ENCODE measurements at regions not wholly inside any gene's neighbourhood (a gene's known extent, or its start where the extent isn't known, plus 50 kb on each side); places are given as distances from the start of the nearest gene placed in this dataset.

DNA sequence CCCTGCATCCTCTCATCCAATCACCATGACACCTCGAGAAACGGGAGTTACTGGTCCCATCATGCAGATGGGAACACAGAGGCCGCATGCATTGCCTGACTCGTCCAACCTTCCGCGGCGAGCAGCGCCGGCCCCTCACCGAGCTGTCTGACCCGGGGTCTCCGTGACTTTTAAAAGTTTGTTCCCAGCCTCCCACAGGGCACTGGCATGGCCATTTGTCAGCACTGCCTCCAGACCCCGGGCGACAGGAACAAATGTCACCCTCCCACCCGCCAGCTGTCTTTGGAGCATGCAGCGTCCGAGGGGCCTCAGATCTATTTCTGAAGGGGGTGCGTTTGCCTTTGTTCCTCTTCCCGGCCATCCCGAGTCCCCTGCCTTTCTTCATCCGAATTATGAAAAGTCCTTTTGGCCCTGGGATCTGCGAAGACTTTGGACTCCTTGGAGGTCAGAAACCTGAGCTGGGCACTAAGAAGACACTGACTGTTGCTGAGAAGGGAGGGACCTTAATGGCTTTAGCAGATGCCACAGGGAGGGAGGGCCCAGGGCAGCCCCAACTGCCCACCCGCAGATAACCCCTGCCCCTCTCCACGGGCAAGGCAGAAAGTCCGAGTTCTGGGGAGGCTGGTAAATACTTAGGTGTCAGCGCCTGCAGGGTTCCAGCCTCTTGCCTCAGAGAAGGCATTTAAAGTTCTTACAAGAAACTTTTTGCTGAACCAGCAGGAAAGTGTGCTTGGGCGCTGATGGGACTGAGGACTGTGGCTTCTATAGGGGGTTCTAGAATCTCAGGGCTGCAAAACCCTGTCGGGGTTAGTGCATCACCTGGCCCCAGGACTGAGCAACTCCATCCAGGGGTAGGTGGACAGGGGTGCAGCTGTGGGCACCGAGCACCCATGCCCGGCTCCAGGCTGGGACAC, 348.1 kb downstream of the FOXL1 start:
- DNase-seq (ENCODE audit: low read depth in 1 of 2, low spot score in 1 of 2) = no peak

DNA sequence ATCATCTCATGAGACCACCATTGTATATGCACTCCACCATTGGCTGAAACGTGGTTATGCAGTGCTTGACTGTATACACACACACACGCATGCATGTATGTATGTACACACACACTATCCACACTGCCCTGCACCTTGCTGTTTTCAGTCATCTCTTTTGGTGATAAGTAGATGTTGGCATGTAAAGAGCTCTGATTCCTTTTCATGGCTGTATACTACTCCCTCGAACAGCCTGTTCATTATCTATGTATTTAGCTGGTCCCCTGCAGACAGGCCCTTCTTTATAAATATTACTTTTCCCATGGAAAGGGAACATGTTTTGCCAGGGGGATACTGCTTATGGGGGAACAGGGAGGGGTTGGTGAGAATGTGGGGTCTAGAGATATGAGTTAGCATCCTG, 349.4 kb downstream of the FOXL1 start:
- no peak for DNase-seq (ENCODE audit: low read depth in 1 of 2, low spot score in 1 of 2)

DNA sequence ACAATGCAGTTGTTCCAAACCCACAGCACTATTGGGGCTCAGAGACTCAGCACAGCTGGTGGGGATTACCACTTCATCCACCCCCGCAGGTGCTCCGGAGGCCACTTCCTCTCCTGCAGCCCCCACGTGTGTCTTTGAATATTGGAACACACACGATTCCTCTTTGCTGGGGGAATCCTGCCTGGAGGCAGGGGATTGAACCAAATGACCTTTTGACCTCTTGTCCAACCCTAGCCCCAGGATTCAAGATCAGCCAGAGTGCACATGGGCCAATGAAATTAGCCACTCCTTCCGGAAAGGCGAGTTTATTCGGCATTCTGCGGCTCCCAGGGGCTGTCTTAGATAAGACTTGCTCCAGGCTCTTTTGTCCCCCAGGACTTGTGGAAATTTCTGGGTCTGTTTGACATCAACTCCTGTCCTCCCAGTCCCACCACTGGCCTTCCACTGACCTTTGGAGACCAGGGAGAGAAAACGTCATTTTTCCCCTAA, 350.2 kb downstream of the FOXL1 start:
- no peak for DNase-seq (ENCODE audit: low read depth in 1 of 2, low spot score in 1 of 2)

DNA sequence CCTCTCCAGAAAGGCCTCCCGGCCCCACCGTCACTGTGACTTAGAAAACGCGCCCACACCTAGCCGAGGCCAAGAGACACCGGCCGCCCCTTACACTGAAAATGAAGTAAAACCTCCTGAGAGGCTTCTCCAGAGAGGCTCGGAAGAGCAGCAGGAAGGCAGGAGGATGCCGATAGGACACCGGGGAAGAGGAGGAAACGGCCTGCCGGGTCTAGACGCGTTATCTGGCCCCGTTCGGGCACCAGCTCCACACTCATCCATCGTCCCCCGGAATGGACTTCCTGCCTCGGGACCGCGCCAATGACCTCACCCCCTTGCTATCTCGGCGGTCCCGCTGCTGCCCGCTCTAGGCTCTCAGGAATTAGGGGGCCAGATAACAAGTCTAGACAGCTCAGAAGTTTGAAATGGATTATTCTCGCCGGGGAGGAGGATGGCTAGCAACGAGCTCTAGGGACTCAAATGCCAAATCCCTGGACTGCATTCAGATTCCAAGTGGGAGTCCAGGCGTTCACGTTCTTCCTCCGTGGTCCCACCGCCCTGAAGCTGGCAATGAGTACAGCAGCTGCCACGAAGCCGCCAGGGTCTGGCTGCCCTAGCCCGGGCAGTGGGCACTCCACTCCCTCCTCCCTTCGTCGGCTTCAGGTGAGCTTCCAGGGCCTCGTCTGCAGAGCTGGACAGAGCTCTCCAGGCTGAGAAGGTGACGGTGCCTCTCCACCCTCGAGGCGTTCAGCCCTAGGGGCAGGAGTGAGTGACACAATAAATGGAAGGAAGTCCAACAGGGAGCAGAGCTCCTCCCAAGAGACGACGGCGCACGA, 350.9 kb downstream of the FOXL1 start:
- DNase-seq (ENCODE audit: low read depth in 1 of 2, low spot score in 1 of 2) = no peak

DNA sequence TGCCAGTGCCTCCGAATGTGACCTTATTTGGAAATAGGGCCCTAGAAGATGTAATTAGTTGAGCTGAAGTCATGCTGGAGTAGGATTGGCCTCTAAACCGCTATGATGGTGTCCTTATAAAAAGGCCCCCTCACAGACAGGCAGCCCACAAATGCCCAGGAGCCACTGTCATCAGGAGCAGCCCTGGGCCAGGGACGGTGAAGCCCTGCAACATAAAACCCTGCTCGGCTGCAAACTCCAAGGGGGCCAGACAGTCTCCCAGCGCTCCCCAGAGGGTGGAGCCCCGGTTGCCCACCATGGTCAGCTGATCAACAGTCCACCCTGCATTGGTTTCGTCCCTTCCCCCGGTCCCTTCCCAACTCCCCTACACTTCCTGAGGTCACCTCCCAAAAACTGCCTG, 351.7 kb downstream of the FOXL1 start:
- no peak for DNase-seq (ENCODE audit: low read depth in 1 of 2, low spot score in 1 of 2)

DNA sequence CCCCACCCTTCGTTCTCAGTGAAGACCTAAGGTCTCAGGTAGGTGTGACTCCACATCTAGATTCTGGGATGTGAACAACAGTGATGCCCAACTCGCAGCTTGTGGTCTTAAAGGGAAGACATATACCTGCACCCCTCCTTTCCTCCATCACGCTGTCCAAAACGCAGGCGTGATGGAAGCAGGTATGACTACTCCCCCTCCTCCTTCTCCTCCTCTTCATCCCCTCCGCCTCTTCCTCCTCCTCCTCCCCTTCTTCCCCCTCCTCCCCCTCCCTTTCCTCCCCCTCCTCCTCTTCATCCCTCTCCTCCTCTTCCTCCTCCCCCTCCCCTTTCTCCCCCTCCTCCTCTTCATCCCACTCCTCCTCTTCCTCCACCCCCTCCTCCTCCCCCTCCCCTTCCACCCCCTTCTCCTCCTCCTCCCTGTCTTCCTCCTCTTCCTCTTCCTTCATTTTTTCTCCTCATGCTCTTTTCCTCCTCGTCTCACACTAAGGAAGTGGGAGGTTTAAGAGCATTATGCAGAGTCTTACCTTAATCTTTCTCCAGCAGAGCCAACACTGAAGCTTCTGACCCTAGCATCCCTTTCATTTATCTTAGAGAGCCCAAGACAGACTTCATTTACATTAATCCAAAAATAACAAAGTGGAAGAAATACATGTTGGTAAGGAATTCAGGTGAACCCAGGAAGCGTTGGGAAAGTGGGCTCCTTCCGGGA, 352.5 kb downstream of the FOXL1 start:
- no peak for DNase-seq (ENCODE audit: low read depth in 1 of 2, low spot score in 1 of 2)

DNA sequence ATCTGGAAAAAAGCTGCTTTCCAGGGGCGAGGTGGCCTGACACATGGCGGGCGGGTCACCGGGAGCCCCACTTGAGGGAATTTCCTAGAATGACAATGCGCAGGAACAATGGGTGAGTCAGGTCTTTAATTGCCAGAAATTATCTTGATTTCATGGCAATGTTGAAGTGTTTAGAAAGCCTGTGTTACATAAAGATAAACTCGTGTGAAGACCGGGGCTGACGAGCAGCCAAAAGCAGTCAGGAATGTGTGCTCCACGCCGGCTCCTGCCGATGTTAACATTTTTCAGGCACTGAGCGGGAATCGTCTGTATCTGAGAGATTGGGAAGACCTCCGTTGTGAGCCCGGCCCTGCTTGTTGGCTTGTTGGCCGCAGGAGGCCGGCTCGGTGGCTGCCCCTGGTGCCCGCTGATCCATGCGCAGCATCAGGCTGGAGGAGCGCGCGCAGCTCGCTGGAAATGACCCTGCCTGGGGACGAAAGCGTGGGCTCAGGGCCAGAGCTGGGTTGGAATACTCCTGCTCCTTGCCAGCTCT, 353.1 kb downstream of the FOXL1 start:
- no peak for DNase-seq (ENCODE audit: low read depth in 1 of 2, low spot score in 1 of 2)

DNA sequence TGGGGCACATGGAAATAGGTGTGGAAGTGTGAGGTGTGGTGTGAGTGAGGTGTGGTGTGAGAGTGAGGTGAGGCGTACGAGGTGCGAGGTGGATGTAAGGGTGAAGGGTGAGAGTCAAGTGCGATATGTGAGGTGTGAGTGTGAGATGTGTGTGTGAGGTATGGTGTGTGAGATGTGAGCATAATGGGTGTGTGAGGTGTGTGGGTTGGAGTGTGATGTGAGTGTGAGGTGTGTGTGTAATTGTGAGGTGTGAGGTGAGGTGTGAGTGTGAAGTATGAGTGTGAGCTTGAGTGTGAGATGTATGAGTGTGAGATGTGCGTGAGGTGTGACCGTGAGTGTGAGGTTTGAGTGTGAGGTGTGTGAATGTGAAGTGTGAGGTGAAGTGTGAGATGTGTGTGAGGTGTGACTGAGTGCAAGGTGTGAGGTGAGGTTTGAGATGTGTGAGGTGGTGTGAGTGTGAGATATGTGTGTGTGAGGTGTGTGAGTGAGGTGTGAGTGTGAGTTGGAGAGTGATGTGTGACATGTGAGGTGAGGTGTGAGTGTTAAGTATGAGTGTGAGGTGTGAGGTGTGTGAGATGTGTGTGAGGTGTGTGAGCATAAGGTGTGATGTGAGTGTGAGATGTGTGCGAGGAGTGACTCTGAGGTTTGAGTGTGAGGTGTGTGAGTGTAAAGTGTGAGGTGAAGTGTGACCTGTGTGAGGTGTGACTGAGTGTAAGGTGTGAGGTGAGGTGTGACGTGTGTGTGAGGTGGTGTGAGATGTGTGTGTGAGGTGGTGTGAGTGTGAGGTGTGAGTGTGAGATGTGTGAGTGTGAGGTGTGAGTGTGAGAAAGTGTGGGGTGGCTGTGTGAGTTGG, 354.0 kb downstream of the FOXL1 start:
- no peak for DNase-seq (ENCODE audit: low read depth in 1 of 2, low spot score in 1 of 2)

DNA sequence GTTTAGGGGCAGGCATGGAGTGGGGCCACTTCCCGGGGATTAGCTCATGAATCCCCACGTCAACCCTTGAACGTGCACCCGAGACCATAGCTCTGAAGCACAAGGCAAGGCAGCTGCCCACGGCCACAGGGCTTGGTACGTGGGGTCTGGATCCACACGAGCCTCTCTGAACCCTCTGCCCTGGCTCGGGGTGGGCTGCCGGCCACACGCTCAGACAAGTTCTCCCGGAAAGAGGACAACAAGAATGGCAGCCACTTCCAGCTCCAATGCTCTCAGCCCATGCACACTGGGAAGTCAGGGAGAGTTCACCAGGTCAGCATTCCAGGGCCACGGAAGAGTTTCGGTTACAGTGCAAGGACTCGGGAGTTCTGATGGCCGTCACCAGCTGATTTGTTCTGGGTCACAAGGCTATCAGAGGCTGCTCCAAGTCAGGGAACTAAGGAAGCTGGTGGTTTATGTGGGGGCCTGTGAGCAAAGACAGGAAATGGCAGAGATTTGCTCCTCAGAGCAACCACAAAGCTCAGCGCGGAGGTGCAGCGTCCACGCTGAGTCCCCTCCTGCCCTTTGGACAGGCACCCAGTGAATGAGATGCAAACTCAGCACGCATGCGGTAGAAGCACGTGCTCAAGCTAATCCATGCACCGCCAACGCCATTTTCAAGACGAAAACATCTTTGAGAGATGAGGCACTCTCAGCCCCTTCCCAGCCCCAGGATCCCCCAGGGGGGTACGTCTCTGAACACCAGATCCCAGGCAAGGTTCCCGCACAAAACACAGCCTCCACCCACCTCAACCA, 356.4 kb downstream of the FOXL1 start:
- DNase-seq (ENCODE audit: low read depth in 1 of 2, low spot score in 1 of 2) = no peak

DNA sequence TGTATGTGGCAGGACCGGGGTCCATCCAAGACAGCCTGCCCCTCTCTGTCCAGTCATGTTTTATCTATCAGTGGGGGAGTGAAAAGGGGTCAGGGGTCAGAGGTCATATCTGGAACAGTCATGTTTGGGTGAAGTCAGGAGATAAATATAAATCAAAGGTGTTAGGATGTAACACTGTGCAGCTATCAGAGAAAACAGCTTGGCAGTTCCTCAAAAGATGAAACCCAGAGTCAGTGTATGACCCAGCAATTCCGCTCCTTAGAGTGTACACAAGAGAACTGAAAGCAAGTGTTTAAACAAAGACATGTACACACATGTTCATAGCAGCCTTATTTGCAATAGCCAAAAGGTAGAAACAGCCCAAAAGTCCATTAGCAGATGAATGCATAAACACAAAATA, 361.3 kb downstream of the FOXL1 start:
- no peak for DNase-seq (ENCODE audit: low read depth in 1 of 2, low spot score in 1 of 2)

DNA sequence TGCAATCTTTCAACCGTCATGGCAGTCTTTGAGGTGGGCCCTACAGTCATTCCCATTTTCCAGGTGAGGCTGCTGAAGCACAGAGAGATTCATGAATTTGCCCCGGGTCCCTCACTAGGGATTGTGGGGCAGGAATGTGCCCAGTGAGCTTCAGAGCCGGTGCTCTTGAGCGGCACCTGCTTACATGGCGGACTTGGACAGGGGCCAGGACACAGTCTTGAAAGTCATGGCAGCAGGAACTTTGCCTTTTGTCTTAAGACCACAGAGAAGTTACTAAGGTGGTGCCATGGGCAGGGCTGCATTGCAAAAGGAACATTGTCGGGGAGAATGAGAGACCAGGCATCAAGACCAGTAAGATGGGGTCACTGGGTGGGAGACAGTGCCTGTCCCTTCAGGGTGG, 363.4 kb downstream of the FOXL1 start:
- DNase-seq (ENCODE audit: low read depth in 1 of 2, low spot score in 1 of 2) = no peak

DNA sequence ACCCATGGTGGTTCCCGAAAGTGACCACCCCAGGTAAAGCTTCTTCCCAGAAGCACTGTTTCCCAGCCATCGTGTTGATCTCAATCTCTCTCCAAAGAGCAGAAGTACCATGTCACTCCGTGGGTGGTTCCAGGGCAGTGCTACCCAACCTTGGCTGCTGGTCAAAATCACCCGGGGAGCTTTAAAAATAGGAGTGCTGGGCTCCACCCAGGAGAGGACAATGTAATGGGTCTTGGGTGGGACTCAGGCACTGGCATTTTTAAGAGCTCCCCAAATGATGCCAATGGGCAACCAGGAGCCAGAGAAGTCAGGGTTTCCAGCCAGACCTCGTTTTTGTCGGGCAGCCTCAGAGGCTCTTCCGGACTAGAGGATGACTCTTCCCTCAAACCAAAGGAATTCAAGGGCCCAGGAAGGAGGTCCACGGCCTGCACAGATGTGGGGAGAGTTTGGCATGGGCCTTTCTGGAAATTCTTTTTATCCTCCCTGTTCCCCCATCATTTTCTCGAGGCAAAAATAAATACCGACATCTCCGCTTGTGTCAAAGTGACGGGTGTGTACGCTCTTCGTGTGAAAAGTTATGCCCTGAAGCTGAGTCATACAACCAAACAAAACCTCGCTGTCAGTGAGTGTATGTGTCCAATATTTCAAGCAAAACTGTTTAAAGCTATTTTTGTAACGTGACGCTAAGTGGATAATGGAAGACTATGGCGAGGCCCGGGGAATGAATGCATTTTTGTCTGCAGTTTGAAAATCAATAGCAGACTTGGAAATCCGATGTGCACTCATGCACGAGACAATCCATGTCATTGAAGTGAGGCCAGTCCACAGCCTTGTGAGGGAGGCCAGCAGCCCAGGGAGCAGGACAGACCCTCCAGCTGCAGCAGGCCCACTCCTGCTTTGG, 364.1 kb downstream of the FOXL1 start:
- DNase-seq (ENCODE audit: low read depth in 1 of 2, low spot score in 1 of 2) = no peak

DNA sequence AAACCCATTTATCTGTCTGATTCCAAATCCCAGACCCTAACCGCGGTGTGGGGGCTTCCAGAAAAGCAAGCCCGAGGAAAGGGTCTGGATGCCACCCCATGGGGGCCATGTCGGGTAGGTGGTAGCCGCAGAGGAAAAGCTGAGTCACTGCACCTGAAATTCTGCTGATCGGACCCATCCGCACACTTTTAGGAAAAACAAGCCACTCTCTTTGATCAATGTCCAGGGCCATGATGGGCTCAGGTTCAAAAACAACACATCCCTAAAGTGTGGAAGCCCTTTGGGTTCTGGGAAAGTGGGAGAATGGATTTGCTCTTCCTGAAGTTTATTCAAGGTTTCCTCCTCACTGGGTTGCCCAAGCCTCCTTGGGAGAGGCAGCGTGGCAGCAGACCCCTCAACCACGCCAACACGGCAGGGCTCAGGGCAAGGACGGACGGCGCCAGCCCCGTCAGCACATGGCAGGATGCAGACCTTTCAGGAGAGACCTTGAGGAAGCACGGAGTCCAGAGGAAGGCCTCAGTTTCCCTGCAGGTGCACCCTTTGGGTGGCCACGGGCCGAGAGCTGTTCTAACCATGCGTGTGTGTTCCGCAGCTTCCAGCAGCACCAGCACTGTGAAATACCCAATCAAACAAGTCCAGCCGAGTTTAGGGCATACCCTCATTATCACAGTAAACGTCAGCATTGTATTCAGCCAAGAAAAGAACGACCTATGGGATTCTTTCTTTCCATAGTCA, 367.0 kb downstream of the FOXL1 start:
- no peak for DNase-seq (ENCODE audit: low read depth in 1 of 2, low spot score in 1 of 2)

DNA sequence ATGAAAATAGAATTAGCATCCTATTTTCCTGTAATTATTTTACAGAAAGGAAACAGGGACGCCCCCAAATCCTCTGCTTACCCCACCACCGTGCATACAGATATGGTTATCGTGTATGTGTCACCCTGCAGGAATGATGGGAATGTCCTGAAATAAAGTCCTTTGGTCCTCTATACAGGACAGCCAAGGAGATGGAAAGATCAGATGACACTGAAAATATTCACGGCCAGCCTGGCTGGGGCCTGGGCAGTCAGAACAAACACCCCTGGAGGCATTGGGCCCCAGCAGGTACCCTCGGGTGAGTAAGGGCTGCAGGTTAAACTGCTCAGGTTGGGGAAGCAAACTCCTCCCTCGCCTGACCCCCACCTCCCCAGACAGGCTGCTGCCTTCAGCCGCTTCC, 368.0 kb downstream of the FOXL1 start:
- DNase-seq (ENCODE audit: low read depth in 1 of 2, low spot score in 1 of 2) = no peak

DNA sequence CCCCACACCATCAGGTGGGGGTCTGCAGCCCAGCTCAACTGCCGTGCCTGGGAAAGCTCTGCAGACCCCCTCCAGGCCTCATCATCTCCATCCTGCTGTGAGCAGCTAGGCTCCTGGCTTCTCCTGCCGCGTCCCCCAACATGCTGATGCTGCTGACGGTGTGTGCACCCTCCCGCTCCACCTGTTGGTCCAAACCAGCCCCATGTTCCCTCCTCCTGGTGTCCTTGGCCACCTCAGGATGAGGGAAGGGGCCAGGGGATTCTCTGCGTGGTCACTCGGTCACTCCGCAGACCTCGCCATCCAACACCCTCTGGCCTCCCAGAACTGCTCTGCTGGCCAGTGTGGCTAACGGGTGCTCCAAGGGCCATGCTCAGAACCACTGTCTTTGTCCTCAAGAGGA, 368.6 kb downstream of the FOXL1 start:
- no peak for DNase-seq (ENCODE audit: low read depth in 1 of 2, low spot score in 1 of 2)

DNA sequence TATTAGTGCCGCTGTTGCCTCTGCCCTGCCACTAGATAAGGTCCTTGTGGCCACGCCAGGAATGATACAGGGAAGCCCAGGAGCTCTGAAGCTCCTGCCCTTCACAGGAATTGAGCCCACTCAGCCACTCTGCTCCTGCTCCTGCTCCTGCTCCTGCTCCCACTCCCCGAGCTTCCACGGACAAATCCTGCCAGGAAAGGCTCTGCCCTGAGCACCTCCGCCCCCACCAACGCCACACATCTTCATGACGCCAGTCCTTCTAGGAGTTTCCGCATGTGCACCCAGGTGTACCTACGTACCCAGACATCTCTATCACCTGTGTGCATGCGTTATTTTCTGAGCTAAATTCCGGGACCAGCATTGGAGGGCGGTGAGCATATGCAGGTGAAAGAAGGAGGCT, 369.1 kb downstream of the C16orf95 start:
- DNase-seq (ENCODE audit: low read depth in 1 of 2, low spot score in 1 of 2) = no peak

DNA sequence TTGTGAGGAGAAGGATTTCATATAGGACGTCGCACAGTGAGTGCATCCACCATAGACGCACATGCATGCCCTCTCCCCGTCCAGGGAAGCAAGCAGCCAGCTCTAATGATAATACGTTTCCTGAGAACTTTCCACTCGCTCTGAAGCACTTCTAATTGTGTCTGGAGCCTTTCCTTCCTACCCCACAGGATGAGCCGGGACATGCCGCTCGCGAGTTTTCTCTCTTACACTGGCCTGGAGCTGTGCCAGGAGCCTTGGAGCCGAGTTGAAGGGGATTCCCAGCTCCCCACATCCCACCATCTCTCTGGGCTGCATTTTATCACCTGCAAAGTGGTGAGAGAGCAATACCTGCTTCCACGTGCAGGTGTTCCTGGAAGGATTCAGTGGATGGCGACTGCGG, 368.1 kb downstream of the C16orf95 start:
- DNase-seq (ENCODE audit: low read depth in 1 of 2, low spot score in 1 of 2) = no peak

DNA sequence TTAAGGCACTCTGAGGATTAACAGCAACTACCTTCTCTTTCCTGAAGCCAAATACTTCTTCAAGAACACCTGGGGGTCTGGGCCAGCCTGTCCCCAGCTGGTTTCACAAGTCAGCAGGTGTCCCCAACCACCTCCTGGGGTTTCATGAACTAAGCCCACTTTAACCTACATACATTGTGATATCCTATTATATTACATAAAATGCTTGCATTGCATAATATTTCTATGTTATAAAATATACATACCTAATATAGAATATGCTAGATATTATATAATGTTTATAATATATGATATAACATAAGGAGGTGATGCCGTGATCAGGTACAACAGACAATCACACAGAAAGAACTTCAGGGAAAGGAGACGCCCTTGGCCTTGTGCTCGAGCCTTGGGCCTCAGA, 367.6 kb downstream of the C16orf95 start:
- DNase-seq (ENCODE audit: low read depth in 1 of 2, low spot score in 1 of 2) = no peak
